GM13977 (cell line): ENCODE measurements at regions not wholly inside any gene's neighbourhood (a gene's known extent, or its start where the extent isn't known, plus 50 kb on each side); places are given as distances from the start of the nearest gene placed in this dataset.
"Not testable (repeated sequence)": the region's sequence is repeated elsewhere in the genome, so short reads cannot be mapped to it uniquely, and the experiment has no call there.

Source experiments
- DNase-seq: peaks from one replicate; pipeline ENCODE4 v3.0.0; 2012; ENCODE audit warnings: low spot score
- in situ Hi-C: fragments of 300-500 bp; cut with MboI; formaldehyde crosslinking; loops from one replicate; pipeline ENCODE4 v1.12.0; 2022; ENCODE audit warnings: low sequenced_read_pairs, low pct_unique_long_range_greater_than_20kb, mixed read lengths, inconsistent platforms; ENCODE audit not compliant: unreplicated experiment

DNA sequence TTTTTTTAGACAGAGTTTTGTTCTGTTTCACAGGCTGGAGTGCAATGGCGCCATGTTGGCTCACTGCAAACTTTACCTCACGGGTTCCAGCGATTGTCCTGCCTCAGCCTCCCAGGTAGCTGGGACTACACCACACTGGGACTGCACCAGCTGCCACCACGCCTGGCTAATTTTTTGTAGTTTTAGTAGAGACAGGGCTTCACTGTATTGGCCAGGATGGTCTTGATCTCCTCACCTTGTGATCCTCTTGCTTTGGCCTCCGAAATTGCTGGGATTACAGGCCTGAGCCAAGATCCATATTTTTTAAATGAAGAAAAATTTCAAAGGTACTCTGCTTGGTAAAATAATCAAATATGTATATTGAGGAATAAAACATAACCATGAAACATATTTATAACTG lies 195.8 kb upstream of the TPTE start:
- DNase-seq, in situ Hi-C loops: not testable (repeated sequence)

DNA sequence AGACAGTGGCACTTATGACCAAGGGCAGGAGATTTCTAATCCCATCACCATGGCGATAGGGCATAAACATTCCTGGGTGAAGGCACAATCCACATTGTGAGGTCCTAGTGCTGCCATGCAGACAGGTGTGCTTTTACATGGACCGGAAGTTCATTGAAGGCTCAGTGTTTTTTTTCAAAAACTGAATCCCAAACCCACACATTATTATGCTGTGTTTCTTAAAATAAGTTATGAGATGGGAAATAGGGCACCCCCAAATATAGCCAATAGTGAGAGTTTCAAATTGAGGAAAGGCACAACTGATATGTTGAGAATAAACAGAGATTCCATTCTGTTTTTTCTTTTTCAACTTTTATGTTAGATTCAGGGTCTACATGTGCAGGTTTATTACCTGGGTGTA lies 195.2 kb upstream of the TPTE start:
- in situ Hi-C loops, DNase-seq: not testable (repeated sequence)

DNA sequence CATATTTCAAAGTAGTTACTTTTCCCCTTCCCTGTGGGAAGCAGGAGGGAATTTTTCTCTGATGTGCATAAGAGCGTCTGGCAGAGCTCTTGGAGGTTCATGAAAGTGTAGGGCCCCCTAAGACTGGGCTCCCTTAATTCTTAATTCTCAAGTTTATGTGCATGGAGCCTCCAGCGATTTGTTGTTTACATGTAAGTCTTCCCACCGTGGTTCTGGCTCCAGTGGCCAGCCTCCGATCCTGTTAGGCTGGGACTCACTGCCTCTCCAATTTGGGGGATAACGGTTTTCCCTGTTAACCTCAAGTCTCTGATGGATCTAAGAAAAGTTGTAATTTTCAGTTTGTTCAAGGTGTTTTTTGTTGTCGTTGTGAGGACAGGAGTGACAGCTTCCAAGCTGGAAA lies 192.7 kb upstream of the TPTE start:
- in situ Hi-C loops, DNase-seq: not testable (repeated sequence)

DNA sequence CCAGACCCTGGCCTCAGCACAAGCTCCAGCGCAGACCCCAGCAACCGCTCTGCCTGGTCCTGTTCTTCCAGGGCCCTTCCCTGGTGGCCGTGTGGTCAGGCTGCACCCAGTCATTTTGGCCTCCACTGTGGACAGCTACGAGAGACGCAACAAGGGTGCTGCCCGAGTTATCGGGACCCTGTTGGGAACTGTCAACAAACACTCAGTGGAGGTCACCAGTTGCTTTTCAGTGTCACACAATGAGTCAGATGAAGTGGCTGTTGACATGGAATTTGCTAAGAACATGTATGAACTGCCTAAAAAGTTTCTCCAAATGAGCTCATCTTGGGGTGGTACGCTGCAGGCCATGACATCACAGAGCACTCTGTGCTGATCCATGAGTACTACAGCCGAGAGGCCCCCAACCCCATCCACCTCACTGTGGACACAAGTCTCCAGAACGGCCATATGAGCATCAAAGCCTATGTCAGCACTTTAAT lies 190.7 kb upstream of the TPTE start:
- in situ Hi-C loops, DNase-seq: not testable (repeated sequence)

DNA sequence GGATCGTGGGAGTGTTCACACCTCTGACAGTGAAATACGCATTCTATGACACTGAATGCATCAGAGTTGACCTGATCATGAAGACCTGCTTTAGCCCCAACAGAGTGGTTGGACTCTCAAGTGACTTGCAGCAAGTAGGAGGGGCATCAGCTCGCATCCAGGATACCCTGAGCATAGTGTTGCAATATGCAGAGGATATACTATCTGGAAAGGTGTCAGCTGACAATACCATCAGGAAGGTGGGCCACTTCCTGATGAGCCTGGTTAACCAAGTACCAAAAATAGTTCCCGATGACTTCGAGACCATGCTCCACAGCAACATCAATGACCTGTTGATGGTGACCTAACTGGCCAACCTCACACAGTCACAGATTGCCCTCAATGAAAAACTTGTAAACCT lies 190.2 kb upstream of the TPTE start:
- DNase-seq, in situ Hi-C loops: not testable (repeated sequence)

DNA sequence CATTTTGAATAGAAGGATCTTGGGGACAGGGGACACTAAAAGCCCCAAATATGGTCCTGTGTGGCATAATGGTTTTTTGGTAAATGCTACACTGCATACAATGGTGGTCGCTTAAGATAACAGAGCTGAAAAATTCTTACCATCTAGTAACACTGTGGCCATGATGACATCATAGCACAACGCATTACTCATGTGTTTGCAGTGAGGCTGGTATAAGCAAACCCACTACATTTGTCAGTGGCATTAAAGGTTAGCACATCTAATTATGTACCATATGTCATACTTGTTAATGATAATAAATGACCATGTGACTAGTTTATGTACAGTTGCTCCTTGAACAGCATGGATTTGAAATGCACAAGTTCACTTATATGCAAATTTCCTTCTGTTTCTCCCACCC lies 188.4 kb upstream of the TPTE start:
- in situ Hi-C loops, result not testable (repeated sequence)

DNA sequence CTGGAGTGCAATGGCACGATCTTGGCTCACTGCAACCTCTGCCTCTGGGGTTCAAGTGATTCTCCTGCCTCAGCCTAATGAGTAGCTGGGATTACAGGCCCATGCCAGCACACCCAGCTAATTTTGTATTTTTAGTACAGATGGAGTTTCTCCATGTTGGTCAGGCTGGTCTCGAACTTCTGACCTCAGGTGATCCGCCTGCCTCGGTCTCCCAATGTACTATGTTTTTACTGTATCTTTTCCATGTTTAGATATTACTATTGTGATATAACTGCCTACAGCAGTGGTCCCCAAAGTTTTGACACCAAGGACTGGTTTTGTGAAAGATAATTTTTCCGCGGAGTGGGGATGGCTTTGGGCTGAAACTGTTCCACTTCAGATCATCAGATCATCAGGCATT lies 187.0 kb upstream of the TPTE start:
- DNase-seq, in situ Hi-C loops: not testable (repeated sequence)

More for the DNA sequence above, 188.4 kb upstream of the TPTE start:
- not testable (repeated sequence) for DNase-seq

DNA sequence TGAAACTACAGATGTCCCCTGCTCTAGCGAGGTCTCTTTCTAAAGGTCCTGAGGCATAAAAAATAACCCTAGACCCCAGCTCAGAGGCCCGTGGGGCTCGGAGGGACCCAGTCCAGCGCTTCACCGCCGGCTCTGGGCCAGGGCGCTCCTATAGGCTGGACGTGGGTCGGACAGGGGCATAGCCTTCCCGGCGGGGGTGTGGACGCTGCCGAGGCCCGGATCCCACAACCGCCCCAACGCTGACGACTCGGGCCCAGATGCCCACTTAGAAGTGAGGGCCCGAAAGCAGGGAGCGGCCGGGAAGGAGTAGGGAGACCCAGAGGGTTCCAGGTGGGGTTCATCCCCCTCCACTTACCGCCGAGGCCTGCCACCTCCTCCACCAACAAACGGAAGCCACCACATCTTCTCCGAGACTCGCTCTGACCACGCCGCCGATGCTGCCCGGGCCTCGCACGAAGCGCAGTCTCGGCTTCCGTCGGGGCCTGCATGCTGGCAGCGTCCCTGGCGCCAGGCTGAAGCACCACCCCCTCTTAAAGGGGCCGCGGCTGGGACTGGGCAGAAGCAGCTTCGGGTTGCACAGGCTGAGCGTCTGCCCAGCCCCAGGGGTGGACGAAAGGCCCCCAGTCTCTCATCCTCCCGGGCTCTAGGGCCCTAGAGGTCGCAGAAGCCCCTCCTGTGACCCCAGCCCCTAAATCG lies 179.0 kb upstream of the TPTE start:
- DNase-seq, in situ Hi-C loops: not testable (repeated sequence)

DNA sequence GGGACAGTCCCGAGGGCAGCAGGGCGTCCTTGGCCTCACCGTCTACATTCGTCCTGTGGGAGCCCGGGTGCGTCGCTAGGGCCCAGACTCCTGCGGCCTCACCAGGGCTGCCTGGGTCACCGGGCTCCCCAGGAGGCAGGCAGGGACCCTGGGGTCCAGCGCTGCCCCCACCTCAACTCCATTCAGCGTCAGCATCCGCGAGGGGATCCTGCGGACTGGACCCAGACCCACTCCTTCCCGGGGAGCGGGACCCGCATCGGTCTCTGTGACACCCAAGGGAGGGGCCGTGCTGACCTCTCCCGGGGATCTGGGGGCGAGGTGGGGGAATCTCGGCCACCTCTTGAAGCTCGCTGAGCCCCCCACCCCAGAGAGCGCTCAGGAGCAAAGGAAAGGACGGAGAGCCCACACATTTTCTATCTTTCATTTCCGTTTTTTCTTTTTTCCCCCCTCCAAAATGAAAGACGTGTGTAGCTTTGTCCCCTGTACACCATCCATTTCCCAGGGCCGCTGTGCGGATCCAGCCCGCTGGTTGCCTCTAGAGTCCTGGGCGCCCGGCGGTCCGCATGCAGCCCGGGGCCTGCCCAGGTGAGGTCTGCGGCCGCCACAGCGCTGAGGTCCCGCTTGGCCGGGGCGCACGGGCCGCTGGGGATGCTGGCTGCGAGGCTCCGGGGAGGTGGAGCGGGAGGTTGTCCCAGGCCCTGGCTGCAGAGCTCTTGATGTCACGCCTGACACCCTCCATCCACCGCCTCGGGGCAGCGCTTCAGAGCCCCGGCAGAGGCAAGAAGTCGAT lies 178.0 kb upstream of the TPTE start:
- in situ Hi-C loops, result not testable (repeated sequence)
- peak; percentile 28 for DNase-seq

DNA sequence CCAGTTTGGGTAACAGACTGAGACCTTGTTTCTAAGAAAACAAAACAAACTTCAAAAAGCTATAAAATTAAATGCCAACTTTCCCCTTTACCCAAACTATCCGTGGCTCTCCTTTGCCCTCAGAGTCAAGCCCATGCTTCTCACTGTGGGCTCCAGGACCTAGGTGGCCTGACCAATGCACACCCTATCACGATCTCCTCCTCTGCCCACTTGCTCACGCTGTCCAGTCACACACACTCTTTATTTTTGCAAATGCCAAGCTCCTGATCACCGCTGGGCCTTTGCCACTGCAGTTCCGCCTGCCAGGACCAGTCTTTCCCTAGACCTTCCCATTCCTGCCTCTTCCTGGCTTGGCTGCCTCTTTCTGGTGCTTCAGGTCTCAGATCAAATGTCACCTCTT lies 177.1 kb upstream of the TPTE start:
- DNase-seq, in situ Hi-C loops: not testable (repeated sequence)

DNA sequence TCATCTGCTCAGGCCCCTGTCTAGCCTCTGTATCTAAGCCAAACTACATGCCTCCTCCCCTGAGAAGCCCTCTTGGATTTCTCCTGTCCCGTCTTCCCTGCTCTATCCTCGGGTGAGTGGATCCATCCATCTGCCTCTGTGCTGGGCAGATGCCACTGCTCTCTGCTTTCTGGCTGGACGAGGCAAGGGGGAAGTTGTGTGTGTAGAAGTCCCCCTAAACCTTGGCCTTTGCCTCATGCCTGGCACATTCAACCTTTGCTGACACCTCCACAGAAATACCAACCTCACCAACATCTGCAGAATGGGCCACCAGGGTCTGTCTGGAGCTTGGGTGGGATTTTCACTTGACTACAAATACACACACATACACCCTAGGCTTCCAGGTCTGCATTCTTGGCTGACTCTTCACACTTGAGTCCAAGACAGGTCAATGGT lies 176.2 kb upstream of the TPTE start:
- in situ Hi-C loops, DNase-seq: not testable (repeated sequence)

DNA sequence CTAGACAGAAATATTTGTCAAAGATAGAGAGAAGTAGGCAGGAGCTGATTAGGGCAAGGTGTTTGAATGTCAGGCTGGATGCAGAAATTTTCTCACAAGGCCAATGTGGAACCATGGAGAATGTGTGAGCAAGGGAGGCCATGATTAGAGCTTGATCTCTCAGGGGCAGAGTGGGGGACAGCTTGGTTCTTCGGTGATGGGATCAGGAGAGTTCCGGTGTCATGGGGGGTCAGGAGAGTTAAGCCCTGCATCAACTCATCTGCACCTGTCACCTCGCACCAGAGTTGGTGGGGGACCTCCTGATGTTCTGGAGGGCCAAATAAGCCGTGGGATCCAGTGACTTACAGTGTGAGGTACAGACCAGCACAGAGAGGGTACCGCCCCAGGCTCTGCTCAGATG lies 175.1 kb upstream of the TPTE start:
- in situ Hi-C loops, DNase-seq: not testable (repeated sequence)

DNA sequence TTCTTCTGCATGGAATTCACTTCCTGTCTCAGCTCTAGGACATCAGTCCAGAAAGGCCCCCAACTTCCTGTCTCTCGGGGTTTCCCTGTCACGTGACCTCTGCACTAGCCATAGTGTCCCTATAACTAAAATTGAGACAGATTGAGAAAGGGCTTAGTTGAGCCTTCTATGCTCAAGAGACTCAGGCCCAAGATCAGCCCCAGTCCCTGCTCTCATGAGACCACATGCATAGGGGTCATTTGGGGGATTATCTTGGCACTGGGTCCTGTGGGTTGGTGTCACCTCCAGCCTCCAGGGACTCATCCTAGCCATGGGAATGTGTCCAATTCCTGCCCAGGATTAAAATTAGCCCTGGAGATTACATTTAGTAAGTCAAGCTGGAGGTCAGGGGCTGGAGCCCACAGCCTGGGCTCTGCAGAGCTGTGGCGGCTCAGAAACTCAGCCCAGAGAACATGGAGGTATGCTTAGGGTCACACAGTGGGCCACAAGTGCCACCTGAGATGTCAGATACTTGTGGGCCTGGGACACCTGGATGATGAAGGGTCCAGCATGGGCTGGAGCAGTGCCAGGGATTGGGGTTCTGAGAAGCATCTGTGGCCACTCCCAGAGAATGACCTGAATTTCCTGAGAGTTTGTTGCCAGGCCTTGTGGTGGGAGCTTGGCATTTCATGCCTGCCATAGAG lies 174.3 kb upstream of the TPTE start:
- DNase-seq, in situ Hi-C loops: not testable (repeated sequence)

DNA sequence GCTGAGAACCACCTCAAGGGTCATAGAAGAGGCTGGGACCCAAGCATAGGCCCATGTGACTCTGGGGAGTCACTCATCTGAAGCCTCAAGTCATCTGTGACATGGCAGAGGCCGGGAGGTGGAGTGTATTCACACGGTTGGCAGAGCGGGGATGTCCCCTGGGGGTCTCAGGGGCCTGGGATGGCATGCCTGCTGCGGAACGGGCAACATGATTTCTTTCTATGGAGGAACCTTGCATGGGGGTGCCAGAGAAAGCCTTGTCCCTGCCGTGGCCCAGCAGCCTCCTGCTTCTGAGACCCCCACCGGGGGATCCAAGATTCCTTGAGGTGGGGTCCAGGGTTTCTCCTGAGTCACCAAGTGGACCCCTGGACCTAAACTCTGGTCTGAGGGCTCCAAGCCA lies 173.7 kb upstream of the TPTE start:
- in situ Hi-C loops, DNase-seq: not testable (repeated sequence)

DNA sequence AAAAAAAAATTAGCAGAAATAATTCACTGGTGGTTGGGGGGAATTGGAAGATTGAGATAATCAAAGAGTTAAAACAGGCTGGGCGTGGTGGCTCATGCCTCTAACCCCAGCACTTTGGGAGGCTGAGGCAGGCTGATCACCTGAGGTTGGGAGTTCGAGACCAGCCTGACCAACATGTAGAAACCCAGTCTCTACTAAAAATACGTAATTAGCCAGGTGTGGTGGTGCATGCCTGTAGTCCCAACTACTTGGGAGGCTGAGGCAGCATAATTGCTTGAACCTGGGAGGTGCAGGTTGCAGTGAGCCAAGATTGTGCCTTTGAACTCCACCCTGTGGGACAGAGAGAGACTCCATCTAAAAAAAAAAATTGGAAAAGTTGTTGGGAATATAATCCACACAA lies 173.2 kb upstream of the TPTE start:
- DNase-seq, in situ Hi-C loops: not testable (repeated sequence)

DNA sequence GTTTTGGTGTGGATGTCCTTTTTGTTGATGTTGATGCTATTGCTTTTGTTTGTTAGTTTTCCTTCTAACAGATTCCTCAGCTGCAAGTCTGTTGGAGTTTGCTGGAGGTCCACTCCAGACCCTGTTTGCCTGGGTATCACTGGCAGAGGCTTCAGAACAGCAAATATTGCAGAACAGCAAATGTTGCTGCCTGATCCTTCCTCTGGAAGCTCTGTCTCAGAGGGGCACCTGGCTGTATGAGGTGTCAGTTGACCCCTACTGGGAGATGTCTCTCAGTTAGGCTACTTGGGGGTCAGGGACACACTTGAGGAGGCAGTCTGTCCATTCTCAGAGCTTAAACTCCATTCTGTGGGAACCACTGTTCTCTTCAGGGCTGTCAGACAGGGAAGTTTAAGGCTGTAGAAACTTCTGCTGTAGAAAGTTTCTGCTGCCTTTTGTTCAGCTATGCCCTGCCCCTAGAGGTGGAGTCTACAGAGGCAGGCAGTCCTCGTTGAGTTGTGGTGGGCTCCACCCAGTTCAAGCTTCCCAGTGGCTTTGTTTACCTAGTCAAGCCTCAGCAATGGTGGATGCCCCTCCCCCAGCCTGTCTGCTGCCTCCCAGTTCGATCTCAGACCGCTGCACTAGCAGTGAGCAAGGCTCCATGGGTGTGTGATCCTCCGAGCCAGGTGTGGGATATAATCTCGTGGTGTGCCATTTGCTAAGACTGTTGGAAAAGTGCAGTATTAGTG lies 166.4 kb upstream of the TPTE start:
- DNase-seq, in situ Hi-C loops: not testable (repeated sequence)

DNA sequence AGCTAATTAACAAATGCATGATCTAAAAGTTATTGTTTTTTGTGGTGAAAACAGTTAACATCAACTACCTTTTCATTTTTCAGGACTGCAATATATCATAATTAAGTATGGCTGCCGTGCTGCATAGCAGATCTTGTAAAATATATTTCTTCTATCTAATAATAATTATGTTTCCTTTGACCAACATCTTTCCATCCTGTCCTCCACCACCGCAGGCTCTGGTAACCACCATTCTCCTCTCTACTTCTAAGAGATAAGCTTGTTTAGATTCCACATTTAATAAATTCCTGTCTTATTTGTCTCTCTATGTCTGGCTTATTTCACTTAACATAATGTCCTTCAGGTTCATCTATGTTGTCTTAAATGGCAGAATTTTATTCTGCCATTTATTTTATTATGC lies 162.3 kb upstream of the TPTE start:
- in situ Hi-C loops, DNase-seq: not testable (repeated sequence)

DNA sequence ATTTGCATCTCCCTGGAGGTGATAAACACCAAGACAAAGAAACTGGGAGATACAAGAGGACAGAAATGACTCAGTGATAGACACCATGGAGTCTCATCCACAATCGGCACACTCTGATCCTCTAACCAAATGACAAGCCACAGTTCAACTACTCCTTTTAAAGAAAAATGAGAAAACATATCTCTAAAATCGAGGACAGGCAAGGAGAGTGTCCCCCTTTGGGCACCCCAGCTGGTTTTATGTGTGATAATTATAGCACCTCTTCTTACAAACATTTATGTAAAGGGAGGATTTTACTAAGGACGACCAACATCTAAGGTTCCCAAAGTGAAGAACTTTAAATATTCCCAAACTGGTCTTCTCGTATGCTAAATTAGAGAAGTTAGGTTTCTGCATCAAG lies 161.5 kb upstream of the TPTE start:
- DNase-seq, in situ Hi-C loops: not testable (repeated sequence)
